ENCODE measurements at regions not wholly inside any gene's neighbourhood (a gene's known extent, or its start where the extent isn't known, plus 50 kb on each side); places are given as distances from the start of the nearest gene placed in this dataset.

- DNase-seq, result no peak
Measured at GRCh38 chr4:180706766-180707165, 1536.4 kb upstream of the TENM3 start.

GRCh38 chr4:180710628-180711337 is 1532.4 kb upstream of the TENM3 start:
- no peak for DNase-seq

GRCh38 chr4:180717451-180718033 is 1525.7 kb upstream of the TENM3 start:
- no peak for DNase-seq

- no peak for DNase-seq
Measured at GRCh38 chr4:180721356-180721755, 1521.8 kb upstream of the TENM3 start.

- no peak for DNase-seq
Measured at GRCh38 chr4:180726611-180727010, 1516.6 kb upstream of the TENM3 start.

- DNase-seq, result no peak
Measured at GRCh38 chr4:180727478-180727877, 1515.7 kb upstream of the TENM3 start.

- DNase-seq, result no peak
Measured at GRCh38 chr4:180734753-180735432, 1508.3 kb upstream of the TENM3 start.

- no peak for DNase-seq
Measured at GRCh38 chr4:180741703-180742102, 1501.5 kb upstream of the TENM3 start.

- no peak for DNase-seq
Measured at GRCh38 chr4:180745019-180745418, 1498.2 kb upstream of the TENM3 start.

GRCh38 chr4:180751009-180751408 is 1492.2 kb upstream of the TENM3 start:
- DNase-seq, result peak; percentile 7

GRCh38 chr4:180757927-180758326 is 1485.3 kb upstream of the TENM3 start:
- no peak for DNase-seq

- no peak for DNase-seq
Measured at GRCh38 chr4:180766045-180766444, 1477.2 kb upstream of the TENM3 start.

GRCh38 chr4:180766944-180767729 is 1476.1 kb upstream of the TENM3 start:
- DNase-seq, result no peak

GRCh38 chr4:180768610-180769009 is 1474.6 kb upstream of the TENM3 start:
- DNase-seq, result no peak

GRCh38 chr4:180769791-180770190 is 1473.4 kb upstream of the TENM3 start:
- DNase-seq, result no peak

- DNase-seq, result no peak
Measured at GRCh38 chr4:180770265-180770664, 1472.9 kb upstream of the TENM3 start.

- no peak for DNase-seq
Measured at GRCh38 chr4:180784940-180785339, 1458.3 kb upstream of the TENM3 start.

- no peak for DNase-seq
Measured at GRCh38 chr4:180788729-180789128, 1454.5 kb upstream of the TENM3 start.

- DNase-seq, result no peak
Measured at GRCh38 chr4:180789929-180790328, 1453.3 kb upstream of the TENM3 start.

- DNase-seq, result no peak
Measured at GRCh38 chr4:180790471-180790870, 1452.7 kb upstream of the TENM3 start.

- DNase-seq, result no peak
Measured at GRCh38 chr4:180792541-180792940, 1450.7 kb upstream of the TENM3 start.

GRCh38 chr4:180794333-180794732 is 1448.9 kb upstream of the TENM3 start:
- DNase-seq, result no peak

GRCh38 chr4:180798036-180798577 is 1445.1 kb upstream of the TENM3 start:
- no peak for DNase-seq

Data from amniotic stem cell (primary cell).